Adipocyte (in vitro differentiated cells): ENCODE measurements at regions not wholly inside any gene's neighbourhood (a gene's known extent, or its start where the extent isn't known, plus 50 kb on each side); places are given as distances from the start of the nearest gene placed in this dataset.

Source experiments
- DNase-seq: peaks from one replicate; pipeline ENCODE4 v3.0.0-alpha.2; 2015; ENCODE audit warnings: low read depth
- H3K27me3 ChIP-seq: replicated peaks from 2 replicates; pipeline ENCODE4 v1.7.0; 2013; ENCODE audit warnings: mild to moderate bottlenecking, low read length, moderate library complexity; ENCODE audit not compliant: control insufficient read depth, insufficient read depth
- H3K36me3 ChIP-seq: 2 replicates; pipeline ENCODE4 v1.7.0; 2013; ENCODE audit warnings: low read length, mild to moderate bottlenecking, moderate library complexity; ENCODE audit not compliant: control insufficient read depth, insufficient read depth, severe bottlenecking
- H3K4me1 ChIP-seq: 2 replicates; pipeline ENCODE4 v1.7.0; 2013; ENCODE audit warnings: mild to moderate bottlenecking, low read length, moderate library complexity; ENCODE audit not compliant: control insufficient read depth, insufficient read depth
- H3K4me3 ChIP-seq: 2 replicates; pipeline ENCODE4 v1.7.0; 2013; ENCODE audit warnings: mild to moderate bottlenecking, low read length, moderate library complexity
- H3K9ac ChIP-seq: 2 replicates; pipeline ENCODE4 v1.7.0; 2013; ENCODE audit warnings: mild to moderate bottlenecking, low read length, moderate library complexity
- H3K9me3 ChIP-seq: 2 replicates; pipeline ENCODE4 v1.7.0; 2013; ENCODE audit warnings: mild to moderate bottlenecking, low read length, moderate library complexity; ENCODE audit not compliant: control insufficient read depth

DNA sequence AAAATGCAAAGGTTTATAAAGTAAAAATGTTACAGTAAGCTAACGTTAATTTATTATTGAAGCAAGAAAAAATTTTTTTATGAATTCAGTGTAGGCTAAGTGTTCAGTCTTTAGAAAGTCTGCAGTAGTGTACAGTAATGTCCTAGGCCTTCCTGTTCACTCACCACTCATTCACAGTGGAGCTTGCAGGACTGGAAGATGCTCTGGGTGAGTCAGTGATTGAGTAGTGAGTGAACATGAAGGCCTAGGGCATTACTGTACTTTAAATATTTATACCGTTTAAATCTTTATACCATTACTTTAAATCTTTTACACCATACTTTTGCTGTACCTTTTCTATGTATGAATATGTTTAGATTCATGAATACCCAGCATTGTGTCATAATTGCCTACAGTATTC lies 120.3 kb upstream of the SLC38A4 start:
- Histone ChIP-seq H3K9ac (no peak overlapping the region), H3K36me3 (no peaks in the 10 kb centered on the region), H3K4me1 (peaks cover 9% of the 10 kb centered on the region), H3K27me3 (no peaks in the 10 kb centered on the region), H3K9me3 (no peaks in the 10 kb centered on the region), H3K4me3 (no peak overlapping the region)
- peak; percentile 36 for DNase-seq

DNA sequence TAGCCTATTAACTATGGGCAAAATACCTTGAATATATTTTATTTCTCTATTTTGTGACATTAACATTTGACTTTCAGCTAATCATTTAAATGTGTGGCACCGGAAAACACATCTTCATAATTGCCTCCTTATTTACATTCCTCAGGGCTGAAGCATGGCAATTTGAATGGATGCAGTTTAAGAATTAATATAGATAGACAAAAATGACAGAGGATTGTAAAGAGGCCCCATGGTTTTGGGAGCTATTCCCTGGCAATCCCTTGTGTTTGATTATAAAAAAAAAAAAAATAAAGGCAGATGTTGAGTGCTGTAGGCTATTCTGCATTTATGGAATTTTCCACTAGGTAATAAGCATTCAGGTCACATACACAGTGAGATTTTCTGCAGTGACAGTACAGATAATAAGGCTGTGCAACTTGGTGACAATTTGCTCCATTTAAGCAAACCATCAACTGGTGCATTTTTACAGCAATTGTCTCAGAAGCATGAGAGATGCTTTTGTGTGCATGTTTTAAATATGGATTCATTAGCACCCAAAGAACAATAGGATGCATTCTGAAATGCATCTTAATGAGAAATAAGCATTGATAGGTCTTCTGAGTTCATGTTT lies 123.2 kb upstream of the SLC38A4 start:
- Histone ChIP-seq H3K4me1 (peaks cover 8% of the 10 kb centered on the region), H3K27me3 (no peaks in the 10 kb centered on the region), H3K9me3 (no peaks in the 10 kb centered on the region), H3K9ac (no peak overlapping the region), H3K4me3 (no peak overlapping the region), H3K36me3 (no peaks in the 10 kb centered on the region)
- no peak for DNase-seq

DNA sequence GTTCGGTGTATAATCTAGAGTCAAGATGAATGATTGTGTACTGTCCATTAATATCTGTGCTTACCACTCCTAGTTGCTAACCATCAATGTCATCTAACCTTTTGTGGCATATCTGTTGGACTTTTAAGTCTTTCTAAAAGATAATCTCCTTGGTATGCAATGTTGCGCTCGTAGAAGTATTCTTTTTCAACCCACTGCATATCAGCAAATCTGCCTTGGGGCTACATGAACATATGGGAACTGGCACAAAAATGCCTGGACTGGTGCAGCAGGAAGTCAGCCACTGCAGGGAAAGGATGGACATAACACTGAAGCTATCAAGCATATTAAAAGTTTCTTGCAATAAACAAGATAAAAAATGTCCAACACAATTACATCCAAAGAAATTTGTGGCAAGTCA lies 124.3 kb upstream of the SLC38A4 start:
- no peaks in the 10 kb centered on the region for H3K27me3 ChIP-seq
- peaks cover 3% of the 10 kb centered on the region for H3K4me1 ChIP-seq
- H3K9ac ChIP-seq: no peak overlapping the region
- H3K4me3 ChIP-seq: no peak overlapping the region
- no peaks in the 10 kb centered on the region for H3K36me3 ChIP-seq
- peak; percentile 79 for DNase-seq
- H3K9me3 ChIP-seq: no peaks in the 10 kb centered on the region

DNA sequence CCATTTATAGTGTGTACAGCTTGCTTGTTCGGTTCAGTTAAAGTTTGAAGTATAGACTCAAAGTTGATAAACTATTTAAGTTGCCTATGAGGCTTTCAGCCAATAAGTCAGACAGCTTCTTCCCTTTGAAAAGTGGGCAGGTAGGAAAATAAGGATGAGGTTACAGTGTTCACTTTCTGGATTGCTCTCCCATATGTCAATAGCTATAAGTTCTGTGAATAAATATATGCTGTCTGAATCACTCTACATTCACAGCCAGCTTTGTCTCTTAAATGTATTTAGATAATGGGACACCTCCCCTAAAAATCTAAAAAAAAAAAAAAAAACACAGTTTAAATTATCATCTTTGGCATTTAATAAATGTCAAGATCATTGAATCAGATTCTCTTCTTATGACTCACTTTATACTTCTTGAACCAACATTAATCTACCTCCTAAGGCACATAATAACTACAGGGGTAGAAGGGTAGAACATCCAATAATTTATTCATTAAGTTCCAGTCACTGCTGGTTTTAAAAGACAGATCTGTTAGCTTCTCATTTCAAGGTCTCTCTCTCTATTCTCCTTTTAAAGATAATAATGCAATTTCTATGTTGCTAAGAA lies 126.4 kb upstream of the PCED1B start:
- Histone ChIP-seq H3K27me3 (no peaks in the 10 kb centered on the region), H3K36me3 (no peaks in the 10 kb centered on the region), H3K4me3 (no peak overlapping the region), H3K4me1 (peaks cover 3% of the 10 kb centered on the region), H3K9ac (no peak overlapping the region), H3K9me3 (no peaks in the 10 kb centered on the region)
- DNase-seq: no peak

DNA sequence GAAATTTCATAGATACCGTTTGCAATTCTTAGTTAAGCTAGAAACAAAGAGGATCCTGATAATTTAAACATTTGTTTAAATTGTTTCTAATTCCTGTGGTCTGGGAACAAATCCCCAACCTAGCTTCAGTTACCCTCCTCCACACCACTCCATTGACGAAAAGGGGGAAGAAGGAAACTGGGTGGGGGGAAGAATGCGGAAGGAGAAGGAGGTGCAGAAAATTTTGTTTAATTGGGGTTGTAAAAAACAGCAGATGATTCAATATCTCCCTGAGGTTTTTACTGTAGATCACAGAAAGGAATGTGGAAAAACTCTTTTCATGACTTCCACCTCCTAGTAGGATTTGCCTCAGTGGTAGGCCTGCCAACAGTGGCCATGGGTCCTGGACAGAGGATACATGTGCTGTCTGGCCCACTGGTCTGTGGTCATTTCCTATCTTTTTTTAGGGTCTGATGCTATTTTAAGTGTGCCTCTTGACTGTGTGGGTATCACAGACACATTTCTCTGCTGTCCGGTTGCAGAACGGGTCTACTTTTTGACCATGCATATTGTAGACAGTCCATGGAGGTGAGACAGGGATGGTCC lies 122.9 kb upstream of the PCED1B start:
- H3K36me3 ChIP-seq: no peaks in the 10 kb centered on the region
- peaks cover 18% of the 10 kb centered on the region for H3K4me1 ChIP-seq
- no peak for DNase-seq
- H3K4me3 ChIP-seq: no peak overlapping the region
- H3K27me3 ChIP-seq: no peaks in the 10 kb centered on the region
- no peak overlapping the region for H3K9ac ChIP-seq
- H3K9me3 ChIP-seq: no peaks in the 10 kb centered on the region

DNA sequence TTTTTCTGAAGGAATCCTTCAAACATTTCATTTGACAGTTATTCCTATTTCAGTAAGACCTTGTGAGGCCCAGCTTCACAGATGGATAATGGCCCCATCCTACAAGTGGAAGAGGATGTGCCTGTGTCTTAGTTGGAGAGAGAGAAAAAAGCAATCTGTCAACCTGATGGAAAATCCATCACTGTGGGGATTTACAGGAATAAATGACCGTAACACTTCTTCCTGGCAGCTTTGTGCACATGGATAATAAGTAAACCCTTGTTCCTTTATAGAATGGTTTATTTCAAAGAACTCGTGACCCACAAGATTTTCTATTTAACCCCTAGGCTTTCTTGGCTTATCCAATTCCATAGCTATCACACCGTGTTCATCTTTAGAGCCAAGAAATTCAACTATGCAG lies 121.4 kb upstream of the PCED1B start:
- no peak for DNase-seq
- H3K4me3 ChIP-seq: no peak overlapping the region
- H3K36me3 ChIP-seq: no peaks in the 10 kb centered on the region
- H3K9me3 ChIP-seq: no peaks in the 10 kb centered on the region
- no peak overlapping the region for H3K9ac ChIP-seq
- no peaks in the 10 kb centered on the region for H3K27me3 ChIP-seq
- H3K4me1 ChIP-seq: peaks cover 15% of the 10 kb centered on the region

DNA sequence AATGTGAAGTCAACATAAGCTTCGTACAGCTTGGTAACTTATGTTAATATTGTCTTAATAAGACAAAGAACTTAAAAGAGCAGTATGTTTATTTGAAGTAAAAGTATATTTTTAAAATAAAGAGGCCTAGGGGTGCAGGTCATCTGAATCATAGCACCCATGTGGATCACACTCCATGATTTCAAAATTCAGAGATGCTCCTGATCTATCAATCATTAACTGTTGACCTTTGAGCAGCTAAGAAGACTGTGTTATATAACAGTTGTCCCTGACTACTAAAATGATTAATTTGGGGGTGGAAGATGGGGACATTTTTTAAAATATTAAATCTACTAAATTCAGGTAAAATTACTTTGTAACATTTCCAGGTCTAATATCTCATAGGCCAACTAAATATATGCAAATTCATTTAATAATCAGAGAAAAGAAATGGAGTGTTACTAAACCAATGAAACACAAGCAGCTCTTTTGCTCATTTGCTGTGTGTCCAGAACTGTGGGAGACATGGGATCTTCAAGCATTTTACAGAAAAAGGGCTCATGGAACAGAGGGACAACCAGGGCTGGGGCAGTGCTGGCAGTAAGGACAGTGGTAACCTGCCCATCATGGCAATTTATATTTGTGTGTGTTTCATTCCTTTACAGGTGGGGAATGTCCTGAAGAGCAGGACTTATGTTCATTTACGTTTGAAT lies 120.7 kb upstream of the PCED1B start:
- H3K36me3 ChIP-seq: no peaks in the 10 kb centered on the region
- no peaks in the 10 kb centered on the region for H3K9me3 ChIP-seq
- no peaks in the 10 kb centered on the region for H3K27me3 ChIP-seq
- no peak for DNase-seq
- H3K9ac ChIP-seq: no peak overlapping the region
- peaks cover 21% of the 10 kb centered on the region for H3K4me1 ChIP-seq
- H3K4me3 ChIP-seq: no peak overlapping the region

DNA sequence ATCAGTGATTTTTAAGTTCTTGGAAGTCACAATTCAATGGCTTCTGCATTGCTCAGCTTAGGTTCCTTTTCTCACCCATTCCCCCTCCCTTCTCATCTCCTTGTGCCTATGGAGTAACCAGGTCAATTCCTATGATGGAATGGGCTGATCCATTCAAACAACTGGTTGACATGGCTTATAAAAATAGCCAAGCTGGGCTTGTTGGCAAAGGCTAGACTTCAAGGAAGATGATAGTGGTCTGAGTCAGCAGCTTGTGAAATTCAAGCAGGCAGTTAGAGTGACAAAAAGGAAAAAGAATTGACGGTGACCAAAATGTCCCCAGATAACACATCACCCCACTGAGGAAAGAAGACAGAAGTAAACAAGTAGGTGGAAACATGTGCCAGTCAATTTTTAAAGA lies 119.9 kb upstream of the PCED1B start:
- Histone ChIP-seq H3K36me3 (no peaks in the 10 kb centered on the region), H3K4me3 (no peak overlapping the region), H3K27me3 (no peaks in the 10 kb centered on the region), H3K9ac (no peak overlapping the region), H3K9me3 (no peaks in the 10 kb centered on the region), H3K4me1 (peaks cover 29% of the 10 kb centered on the region)
- peak; percentile 73 for DNase-seq

DNA sequence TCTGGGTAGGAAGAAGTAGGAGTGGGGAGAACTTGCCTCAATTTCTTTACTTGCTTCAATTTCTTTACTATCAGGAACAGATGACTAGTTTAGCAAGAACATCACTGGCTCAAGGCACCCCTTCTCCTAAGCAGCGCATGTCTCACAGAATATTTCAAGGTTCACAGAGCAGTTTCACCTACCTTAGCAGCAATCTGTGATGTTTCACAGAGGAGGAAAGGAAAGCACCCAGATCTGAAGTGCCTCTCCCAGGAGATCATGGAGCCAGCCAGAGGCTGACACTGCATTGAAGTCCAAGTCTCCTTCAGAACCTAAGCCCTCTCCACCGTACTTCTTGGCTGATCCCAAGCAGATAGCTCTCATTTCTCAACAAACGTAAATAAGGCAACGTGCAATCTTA lies 118.7 kb upstream of the PCED1B start:
- H3K36me3 ChIP-seq: no peaks in the 10 kb centered on the region
- H3K27me3 ChIP-seq: no peaks in the 10 kb centered on the region
- no peak overlapping the region for H3K4me3 ChIP-seq
- peaks cover 40% of the 10 kb centered on the region for H3K4me1 ChIP-seq
- no peak overlapping the region for H3K9ac ChIP-seq
- no peaks in the 10 kb centered on the region for H3K9me3 ChIP-seq
- no peak for DNase-seq

DNA sequence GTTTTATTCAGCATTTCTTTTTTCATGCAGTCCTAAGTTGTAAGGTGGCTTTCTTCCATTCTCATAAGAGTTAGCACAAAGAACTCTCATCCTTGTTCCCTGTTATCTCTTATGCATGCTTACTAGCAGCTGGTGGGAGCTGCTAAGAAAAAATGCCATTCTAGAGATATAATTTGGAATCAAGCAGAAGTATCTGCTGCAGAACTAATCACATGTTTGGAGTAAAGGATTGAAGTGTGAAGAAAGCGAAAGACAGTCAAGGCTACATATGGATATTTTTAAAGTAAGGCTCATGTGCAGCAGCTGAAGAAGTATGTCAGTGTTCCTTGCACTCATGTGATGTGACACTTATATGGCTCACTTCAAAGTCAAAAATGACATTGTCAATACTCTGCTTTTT lies 116.2 kb upstream of the PCED1B start:
- no peaks in the 10 kb centered on the region for H3K36me3 ChIP-seq
- no peak for DNase-seq
- H3K4me1 ChIP-seq: peaks cover 44% of the 10 kb centered on the region
- H3K9me3 ChIP-seq: no peaks in the 10 kb centered on the region
- H3K27me3 ChIP-seq: no peaks in the 10 kb centered on the region
- no peak overlapping the region for H3K4me3 ChIP-seq
- H3K9ac ChIP-seq: no peak overlapping the region
